Type B pancreatic cell (in vitro differentiated cells): ENCODE measurements at regions not wholly inside any gene's neighbourhood (a gene's known extent, or its start where the extent isn't known, plus 50 kb on each side); places are given as distances from the start of the nearest gene placed in this dataset.
A peak's percentile ranks its signal among the peaks of the same experiment; 100 is the strongest.

Source experiments
- DNase-seq: peaks from one replicate; pipeline ENCODE4 v3.0.0; 2021; ENCODE audit warnings: mixed read lengths; ENCODE audit not compliant: unreplicated experiment; ENCODE audit errors: extremely low spot score
- H3K27ac Mint-ChIP-seq: 2 replicates; pipeline ENCODE4 v1.8.0; 2021; ENCODE audit warnings: mild to moderate bottlenecking, mixed read lengths
- H3K27me3 Mint-ChIP-seq: 2 replicates; pipeline ENCODE4 v1.8.0; 2021; ENCODE audit warnings: mixed read lengths
- H3K36me3 Mint-ChIP-seq: 2 replicates; pipeline ENCODE4 v1.8.0; 2021; ENCODE audit warnings: mixed read lengths
- H3K4me1 Mint-ChIP-seq: one replicate; pipeline ENCODE4 v1.8.0; 2021; ENCODE audit warnings: mixed read lengths; ENCODE audit not compliant: unreplicated experiment
- H3K4me3 Mint-ChIP-seq: 2 replicates; pipeline ENCODE4 v1.8.0; 2021; ENCODE audit warnings: mild to moderate bottlenecking, mixed read lengths
- H3K9me3 Mint-ChIP-seq: 2 replicates; pipeline ENCODE4 v1.8.0; 2021; ENCODE audit warnings: mixed read lengths
- CTCF ChIP-seq: fragments of 200-600 bp; sonication (generic); conservative IDR thresholded peaks from 2 replicates; pipeline ENCODE4 v1.5.0; 2021; ENCODE audit warnings: antibody characterized with exemption, mild to moderate bottlenecking

- TF ChIP-seq CTCF: no peak
- Mint-ChIP-seq H3K27ac (no peak overlapping the region), H3K4me3 (peak overlapping the region; percentile 34), H3K9me3 (peaks cover 4% of the 10 kb centered on the region), H3K36me3 (no peaks in the 10 kb centered on the region), H3K27me3 (no peaks in the 10 kb centered on the region), H3K4me1 (peaks cover 10% of the 10 kb centered on the region)
- no peak for DNase-seq
Measured at GRCh38 chrX:39195156-39195555, 393.9 kb downstream of the MID1IP1 start.

- H3K9me3 Mint-ChIP-seq: peaks cover 4% of the 10 kb centered on the region
- no peak for TF ChIP-seq CTCF
- H3K4me3 Mint-ChIP-seq: no peak overlapping the region
- no peaks in the 10 kb centered on the region for H3K27me3 Mint-ChIP-seq
- H3K27ac Mint-ChIP-seq: no peak overlapping the region
- peaks cover 10% of the 10 kb centered on the region for H3K4me1 Mint-ChIP-seq
- no peak for DNase-seq
- no peaks in the 10 kb centered on the region for H3K36me3 Mint-ChIP-seq
Measured at GRCh38 chrX:39196192-39197102, 395.2 kb downstream of the MID1IP1 start.

GRCh38 chrX:39199429-39199828 is 398.2 kb downstream of the MID1IP1 start:
- H3K4me1 Mint-ChIP-seq: peaks cover 14% of the 10 kb centered on the region
- no peak overlapping the region for H3K27ac Mint-ChIP-seq
- H3K27me3 Mint-ChIP-seq: no peaks in the 10 kb centered on the region
- peaks cover 4% of the 10 kb centered on the region for H3K9me3 Mint-ChIP-seq
- H3K36me3 Mint-ChIP-seq: no peaks in the 10 kb centered on the region
- TF ChIP-seq CTCF: no peak
- H3K4me3 Mint-ChIP-seq: no peak overlapping the region
- DNase-seq: no peak

GRCh38 chrX:39201305-39201990 is 400.2 kb downstream of the MID1IP1 start:
- Mint-ChIP-seq H3K4me1 (peaks cover 8% of the 10 kb centered on the region), H3K27me3 (no peaks in the 10 kb centered on the region), H3K27ac (no peak overlapping the region), H3K9me3 (peaks cover 15% of the 10 kb centered on the region), H3K4me3 (no peak overlapping the region), H3K36me3 (no peaks in the 10 kb centered on the region)
- TF ChIP-seq CTCF: no peak
- no peak for DNase-seq

GRCh38 chrX:39202641-39203040 is 401.4 kb downstream of the MID1IP1 start:
- TF ChIP-seq CTCF: no peak
- no peaks in the 10 kb centered on the region for H3K36me3 Mint-ChIP-seq
- H3K27me3 Mint-ChIP-seq: no peaks in the 10 kb centered on the region
- no peak overlapping the region for H3K27ac Mint-ChIP-seq
- H3K9me3 Mint-ChIP-seq: peaks cover 15% of the 10 kb centered on the region
- H3K4me3 Mint-ChIP-seq: no peak overlapping the region
- H3K4me1 Mint-ChIP-seq: peaks cover 4% of the 10 kb centered on the region
- DNase-seq: no peak
